CD14-positive monocyte (primary cell): ENCODE measurements at regions not wholly inside any gene's neighbourhood (a gene's known extent, or its start where the extent isn't known, plus 50 kb on each side); places are given as distances from the start of the nearest gene placed in this dataset.

Experiments used
- DNase-seq, 3 donors: peaks; one replicate each; pipeline ENCODE4 v3.0.0-alpha.2; 2011 to 2022
- H2AFZ ChIP-seq: 2 replicates; pipeline ENCODE4 v1.6.0; 2012; ENCODE audit warnings: mild to moderate bottlenecking, low read depth, low read length, inconsistent platforms; ENCODE audit not compliant: insufficient read depth, poor library complexity, severe bottlenecking
- H3K27ac ChIP-seq, 2 donors: 1 replicate in 1 of 2; 2 replicates in 1 of 2; pipeline ENCODE4 v1.5.1; 2012 to 2013; ENCODE audit warnings: low read length in 2 of 2, control low read depth in 1 of 2, inconsistent platforms in 1 of 2, low read depth in 1 of 2, mild to moderate bottlenecking in 1 of 2
- H3K27me3 ChIP-seq, 2 donors: one replicate each; pipeline versions ENCODE4 v1.6.0 to v1.6.1; 2011 to 2013; ENCODE audit warnings: low read length in 2 of 2; ENCODE audit not compliant: control insufficient read depth in 2 of 2, insufficient read depth in 2 of 2
- H3K36me3 ChIP-seq, 2 donors: replicated peaks in 1 of 2; 1 replicate in 1 of 2; 2 replicates in 1 of 2; pipeline versions ENCODE4 v1.5.1 to v1.6.1; 2012 to 2013; ENCODE audit warnings: low read length in 2 of 2, control low read depth in 1 of 2, inconsistent platforms in 1 of 2, mild to moderate bottlenecking in 1 of 2; ENCODE audit not compliant: insufficient read depth in 2 of 2, control insufficient read depth in 1 of 2
- H3K4me1 ChIP-seq, 2 donors: 1 replicate in 1 of 2; 2 replicates in 1 of 2; pipeline versions ENCODE4 v1.5.1 to v1.6.1; 2012 to 2013; ENCODE audit warnings: low read length in 2 of 2, control low read depth in 1 of 2, inconsistent platforms in 1 of 2, mild to moderate bottlenecking in 1 of 2, moderate library complexity in 1 of 2; ENCODE audit not compliant: insufficient read depth in 2 of 2, control insufficient read depth in 1 of 2
- H3K4me2 ChIP-seq: replicated peaks from 2 replicates; pipeline ENCODE3; 2012; ENCODE audit warnings: low read length, moderate library complexity, mild to moderate bottlenecking; ENCODE audit not compliant: poor library complexity, severe bottlenecking; ENCODE audit errors: extremely low read depth
- H3K4me3 ChIP-seq, 3 experiments: fragments of 200-600 bp in 1 of 3; sonication (generic) in 1 of 3; replicated peaks in 1 of 3; 1 replicate in 2 of 3; 2 replicates in 1 of 3; pipeline ENCODE4 v1.5.1; 2011 to 2013; ENCODE audit warnings: low read length in 3 of 3, mild to moderate bottlenecking in 3 of 3, control low read depth in 2 of 3, low read depth in 2 of 3, inconsistent platforms in 1 of 3, moderate library complexity in 1 of 3
- H3K79me2 ChIP-seq: 2 replicates; pipeline ENCODE4 v1.6.0; 2012; ENCODE audit warnings: mild to moderate bottlenecking, control low read depth, inconsistent platforms, low read length, moderate library complexity; ENCODE audit not compliant: insufficient read depth
- H3K9ac ChIP-seq: 2 replicates; pipeline ENCODE4 v1.6.0; 2017; ENCODE audit warnings: low read length, mild to moderate bottlenecking; ENCODE audit not compliant: insufficient read depth, poor library complexity, severe bottlenecking
- H3K9me3 ChIP-seq, 2 donors: replicated peaks in 1 of 2; 1 replicate in 1 of 2; 2 replicates in 1 of 2; pipeline versions ENCODE4 v1.5.1 to v1.6.1; 2012 to 2013; ENCODE audit warnings: low read length in 2 of 2, control low read depth in 1 of 2; ENCODE audit not compliant: control insufficient read depth in 1 of 2, insufficient read depth in 1 of 2
- H4K20me1 ChIP-seq: 2 replicates; pipeline ENCODE4 v1.6.0; 2012; ENCODE audit warnings: mild to moderate bottlenecking, low read length, control low read depth, moderate library complexity; ENCODE audit not compliant: insufficient read depth
- H3K27ac Mint-ChIP-seq, 7 donors: one replicate each; pipeline ENCODE4 v1.8.0; 2020; ENCODE audit warnings: mild to moderate bottlenecking in 7 of 7, mixed read lengths in 7 of 7, moderate library complexity in 6 of 7, inconsistent platforms in 2 of 7
- H3K27me3 Mint-ChIP-seq, 3 donors: one replicate each; pipeline ENCODE4 v1.8.0; 2021 to 2022; ENCODE audit warnings: low read depth in 3 of 3, mild to moderate bottlenecking in 3 of 3, mixed read lengths in 3 of 3, moderate library complexity in 3 of 3, inconsistent platforms in 1 of 3
- H3K36me3 Mint-ChIP-seq, 2 donors: one replicate each; pipeline ENCODE4 v1.8.0; 2020; ENCODE audit warnings: mixed read lengths in 2 of 2, inconsistent platforms in 1 of 2, mild to moderate bottlenecking in 1 of 2
- H3K4me1 Mint-ChIP-seq: one replicate; pipeline ENCODE4 v1.8.0; 2020; ENCODE audit warnings: mild to moderate bottlenecking, mixed read lengths
- H3K4me3 Mint-ChIP-seq, 2 donors: one replicate each; pipeline ENCODE4 v1.8.0; 2020; ENCODE audit warnings: mild to moderate bottlenecking in 2 of 2, mixed read lengths in 2 of 2, moderate library complexity in 1 of 2
- H3K9me3 Mint-ChIP-seq, 7 donors: one replicate each; pipeline ENCODE4 v1.8.0; 2020 to 2022; ENCODE audit warnings: mixed read lengths in 7 of 7, mild to moderate bottlenecking in 6 of 7, moderate library complexity in 6 of 7, inconsistent platforms in 2 of 7
- CTCF ChIP-seq: fragments of 200-600 bp; IDR thresholded peaks from one replicate; pipeline ENCODE4 v1.8.0; 2022; ENCODE audit warnings: antibody characterized with exemption, mild to moderate bottlenecking
- WGBS: methylation state at CpG from one replicate; pipeline ENCODE4 v1.1.5; 2013; ENCODE audit warnings: missing lambda C conversion rate; ENCODE audit not compliant: insufficient coverage; 5-methylcytosine and 5-hydroxymethylcytosine counted together
- intact Hi-C, 2 donors: fragments of 100-400 bp; cut with micrococcal nuclease; formaldehyde crosslinking; loops; one replicate each; pipeline versions ENCODE4 v1.15.0 to v1.15.1; 2023

- Histone ChIP-seq H3K27me3 (no peaks in the 10 kb centered on the region), H3K27ac (no peak overlapping the region), H3K4me1 (peaks cover 0 to 9% of the 10 kb centered on the region in 2 donors), H2AFZ (peak overlapping the region; percentile 35), H3K4me2 (no peak overlapping the region), H4K20me1 (no peaks in the 10 kb centered on the region), H3K9ac (no peak overlapping the region), H3K9me3 (peaks cover 0 to 11% of the 10 kb centered on the region in 2 donors), H3K79me2 (no peaks in the 10 kb centered on the region), H3K36me3 (no peaks in the 10 kb centered on the region), H3K4me3 (no peak overlapping the region)
- Mint-ChIP-seq H3K27me3 (no peaks in the 10 kb centered on the region), H3K27ac (peak overlapping the region in 1 of 7 donors; percentile 32), H3K4me3 (no peak overlapping the region), H3K4me1 (peaks cover 6% of the 10 kb centered on the region), H3K9me3 (peaks cover 3 to 11% (median 8%) of the 10 kb centered on the region in 7 donors), H3K36me3 (no peaks in the 10 kb centered on the region)
- no peak for TF ChIP-seq CTCF
- intact Hi-C loops, result no loop called here
- 65% methylated on average over 18 of the region's 18 CpGs for WGBS
- no peak for DNase-seq
These were observed 111.7 kb downstream of the THBS2 start for GRCh38 chr6:169141671-169142537.

GRCh38 chr6:169140986-169141495 lies 112.6 kb downstream of the THBS2 start:
- intact Hi-C loops, result no loop called here
- Histone ChIP-seq H3K27me3 (no peaks in the 10 kb centered on the region), H3K9ac (no peak overlapping the region), H3K4me3 (no peak overlapping the region), H3K9me3 (peaks cover 0 to 11% of the 10 kb centered on the region in 2 donors), H3K36me3 (no peaks in the 10 kb centered on the region), H3K4me2 (no peak overlapping the region), H3K27ac (no peak overlapping the region), H2AFZ (no peak overlapping the region), H3K4me1 (peaks cover 0 to 9% of the 10 kb centered on the region in 2 donors), H4K20me1 (no peaks in the 10 kb centered on the region), H3K79me2 (no peaks in the 10 kb centered on the region)
- peaks cover 0 to 1% (median 0%) of the 10 kb centered on the region in 3 donors for H3K27me3 Mint-ChIP-seq
- H3K27ac Mint-ChIP-seq, result no peak overlapping the region
- no peaks in the 10 kb centered on the region for H3K36me3 Mint-ChIP-seq
- TF ChIP-seq CTCF, result no peak
- H3K4me1 Mint-ChIP-seq, result peaks cover 6% of the 10 kb centered on the region
- peaks cover 0 to 11% (median 6%) of the 10 kb centered on the region in 7 donors for H3K9me3 Mint-ChIP-seq
- no peak for DNase-seq
- no peak overlapping the region for H3K4me3 Mint-ChIP-seq
- WGBS, result 97% methylated on average over 6 of the region's 11 CpGs
